OCI-LY7 (cell line): ENCODE measurements at regions not wholly inside any gene's neighbourhood (a gene's known extent, or its start where the extent isn't known, plus 50 kb on each side); places are given as distances from the start of the nearest gene placed in this dataset.

Experiments used
- CTCF ChIP-seq: fragments of 200-600 bp; sonication (generic); conservative IDR thresholded peaks from 2 replicates; pipeline ENCODE4 v1.5.1; 2014; ENCODE audit warnings: mild to moderate bottlenecking, antibody characterized with exemption, low read length, moderate library complexity, mixed read lengths
- EZH2phosphoT487 ChIP-seq: fragments of 200-600 bp; sonication (generic); IDR thresholded peaks from 2 replicates; pipeline ENCODE4 v1.6.1; 2018; ENCODE audit warnings: low read depth, borderline replicate concordance, mild to moderate bottlenecking, mixed run types, antibody characterized with exemption, low read length, moderate library complexity, mixed read lengths

GRCh38 chr2:177325554-177325953 lies 61.0 kb upstream of the NFE2L2 start:
- TF ChIP-seq CTCF = no peak
- TF ChIP-seq EZH2phosphoT487 = no peak
